ENCODE measurements at regions not wholly inside any gene's neighbourhood (a gene's known extent, or its start where the extent isn't known, plus 50 kb on each side); places are given as distances from the start of the nearest gene placed in this dataset.

DNA sequence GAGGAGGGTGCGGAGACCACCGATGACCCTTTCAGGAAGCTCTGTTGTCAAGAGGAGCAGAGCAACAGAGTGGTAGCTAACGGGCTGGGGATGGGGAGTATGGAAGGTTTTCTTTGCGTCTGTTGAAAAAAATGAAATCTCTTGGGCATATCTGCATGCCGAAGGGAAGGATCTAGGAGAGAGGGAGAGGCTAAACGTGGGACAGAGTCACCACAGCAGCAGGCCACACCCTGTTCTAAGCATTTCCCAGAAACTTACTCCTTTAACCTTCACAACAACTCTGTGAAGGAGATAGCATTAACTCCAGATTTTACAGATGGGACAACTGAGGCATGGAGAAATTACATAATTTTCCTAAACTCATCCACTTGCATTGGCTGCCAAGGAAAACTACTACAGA lies 71.8 kb upstream of the EXOC1L start:
- TF ChIP-seq CTCF (IDR thresholded peaks at IDR 0.05; ENCODE audit: low read length) (no peak), EZH2 (IDR thresholded peaks at IDR 0.05; ENCODE audit: borderline replicate concordance, low read length) (no peak)

Measured in OCI-LY1 (cell line).